GM12878 (cell line): ENCODE measurements at regions not wholly inside any gene's neighbourhood (a gene's known extent, or its start where the extent isn't known, plus 50 kb on each side); places are given as distances from the start of the nearest gene placed in this dataset.

Experiments
- ATAC-seq: fragments of 200-7000 bp; cut with Tn5 transposase; 3 replicates; pipeline ENCODE4 v1.9.1; 2020; ENCODE audit warnings: mild to moderate bottlenecking, moderate library complexity
- BruUV-seq: library from RNA; stranded (reverse); fragments of 400-500 nt; replicated peaks from 2 replicates; lab custom pipeline; 2021; lab: Mats Ljungman, UMichigan
- CTCF ChIA-PET: fragments of 300-600 bp; sonication (Branson Sonifier 250); formaldehyde crosslinking; extraction: SDS; loops from one replicate; lab custom pipeline; 2021; ENCODE audit warnings: inconsistent platforms; lab: Yijun Ruan, JAX
- POLR2A ChIA-PET: fragments of 350-600 bp; formaldehyde crosslinking; extraction: SDS; loops from one replicate; lab custom pipeline; 2021; ENCODE audit warnings: inconsistent platforms; lab: Charles Lee
- RAD21 ChIA-PET: fragments of 300-600 bp; sonication (Branson Sonifier 250); formaldehyde crosslinking; loops from one replicate; lab custom pipeline; 2023; ENCODE audit warnings: antibody characterized with exemption; ENCODE audit not compliant: unreplicated experiment; lab: Charles Lee
- SMC1A ChIA-PET: fragments of 300-600 bp; sonication (Branson Sonifier 250); formaldehyde crosslinking; loops from one replicate; lab custom pipeline; 2023; ENCODE audit not compliant: unreplicated experiment, uncharacterized antibody; lab: Charles Lee
- DNase-seq: peaks from one replicate; pipeline ENCODE4 v3.0.0-alpha.2; 2011; ENCODE audit warnings: low read depth, low spot score
- FAIRE-seq: peaks from 3 replicates; lab custom pipeline; 2011; peaks lifted over from hg19 to GRCh38; lab: Jason Lieb, UNC
- H2AFZ ChIP-seq: 2 replicates; pipeline ENCODE4 v1.6.0; 2011; ENCODE audit warnings: low read depth, low read length, control low read depth; ENCODE audit not compliant: control insufficient read depth
- H3K27ac ChIP-seq: 2 replicates; pipeline ENCODE4 v1.5.1; 2011; ENCODE audit warnings: control low read depth; ENCODE audit not compliant: control insufficient read depth, insufficient read depth
- H3K27me3 ChIP-seq, 2 experiments: replicated peaks in 1 of 2; 2 replicates each; pipeline versions ENCODE4 v1.6.0 to v1.6.1; 2011; ENCODE audit warnings: low read length in 1 of 2; ENCODE audit not compliant: control insufficient read depth in 2 of 2, insufficient read depth in 2 of 2
- H3K36me3 ChIP-seq, 2 experiments: 2 replicates each; pipeline ENCODE4 v1.5.1; 2011; ENCODE audit warnings: low read length in 1 of 2; ENCODE audit not compliant: control insufficient read depth in 2 of 2, insufficient read depth in 2 of 2
- H3K4me1 ChIP-seq: 2 replicates; pipeline ENCODE4 v1.6.1; 2011; ENCODE audit warnings: mild to moderate bottlenecking, low read length, moderate library complexity, mixed read lengths; ENCODE audit not compliant: control insufficient read depth, insufficient read depth
- H3K4me2 ChIP-seq: 2 replicates; pipeline ENCODE4 v1.6.0; 2011; ENCODE audit warnings: control low read depth; ENCODE audit not compliant: control insufficient read depth, insufficient read depth
- H3K4me3 ChIP-seq: fragments of 200-600 bp; sonication (generic); 2 replicates; pipeline ENCODE4 v1.5.1; 2016
- H3K79me2 ChIP-seq: 2 replicates; pipeline ENCODE4 v1.6.0; 2011; ENCODE audit warnings: low read length; ENCODE audit not compliant: control insufficient read depth, insufficient read depth
- H3K9ac ChIP-seq: 2 replicates; pipeline ENCODE4 v1.8.0; 2011; ENCODE audit warnings: low read length, control low read depth, mixed read lengths; ENCODE audit not compliant: control insufficient read depth, insufficient read depth
- H3K9me3 ChIP-seq: replicated peaks from 3 replicates; pipeline ENCODE4 v1.5.1; 2011; ENCODE audit warnings: mild to moderate bottlenecking, low read length; ENCODE audit not compliant: control insufficient read depth, insufficient read depth
- H4K20me1 ChIP-seq: 2 replicates; pipeline ENCODE4 v1.6.0; 2011; ENCODE audit not compliant: control insufficient read depth, insufficient read depth
- CEBPB ChIP-seq, 2 experiments: fragments of 150-350 bp in 1 of 2; IDR thresholded peaks; 2 replicates each; pipeline ENCODE4 v1.6.1; 2012 to 2014; ENCODE audit warnings: low read depth in 2 of 2, low read length in 2 of 2, borderline replicate concordance in 1 of 2, inconsistent platforms in 1 of 2
- ETV6 ChIP-seq, 2 experiments: fragments of 450-650 bp in 1 of 2; IDR thresholded peaks in 1 of 2; conservative IDR thresholded peaks in 1 of 2; 2 replicates each; pipeline ENCODE4 v1.6.1; 2014; ENCODE audit warnings: antibody characterized with exemption in 1 of 2, borderline replicate concordance in 1 of 2, low read depth in 1 of 2, mild to moderate bottlenecking in 1 of 2, moderate library complexity in 1 of 2
- WGBS: methylation state at CpG from one replicate; pipeline ENCODE4 v1.1.6; 2016; ENCODE audit warnings: low lambda C conversion rate; ENCODE audit not compliant: insufficient replicate concordance, insufficient coverage; ENCODE audit errors: missing lambda C conversion rate; 5-methylcytosine and 5-hydroxymethylcytosine counted together
- in situ Hi-C: fragments of 300-500 bp; cut with MboI; formaldehyde crosslinking; loops from 9 replicates; pipeline ENCODE4 v1.14.3; 2018; ENCODE audit warnings: mixed read lengths
- intact Hi-C: fragments of 100-400 bp; cut with micrococcal nuclease; formaldehyde crosslinking; loops from one replicate; pipeline ENCODE4 v1.14.2; 2022; ENCODE audit not compliant: unreplicated experiment
- TF ChIP-seq, protein P1 (sequence below): IDR thresholded peaks from 2 replicates; pipeline ENCODE4 v1.6.1; 2012; ENCODE audit warnings: mild to moderate bottlenecking, low read depth, low read length

GRCh38 chr10:78715435-78715834 is 353.3 kb upstream of the ZMIZ1 start:
- SMC1A ChIA-PET, result interaction anchor here (0.7 kb wide), 1 partner anchor 34 kb away, joined by 3 read pairs; no protein-coding TSS in a partner anchor

More at GRCh38 chr10:78715435-78715834, 353.3 kb upstream of the ZMIZ1 start:
- ChIA-PET POLR2A (no interaction called here), CTCF (interaction anchor here (0.6 kb wide), 1 partner anchor 418 kb away, joined by 3 read pairs; no protein-coding TSS in a partner anchor), RAD21 (no interaction called here)
- intact Hi-C loops, result no loop called here
- Histone ChIP-seq H2AFZ (no peak overlapping the region), H3K4me2 (no peak overlapping the region), H3K9ac (no peak overlapping the region), H3K36me3 (no peaks in the 10 kb centered on the region), H3K27ac (no peak overlapping the region), H3K79me2 (no peaks in the 10 kb centered on the region), H3K27me3 (no peaks in the 10 kb centered on the region; a peak in 1 of 4 replicates), H3K9me3 (no peaks in the 10 kb centered on the region), H3K4me1 (no peaks in the 10 kb centered on the region), H4K20me1 (no peaks in the 10 kb centered on the region), H3K4me3 (no peak overlapping the region)
- in situ Hi-C loops, result no loop called here
- no TSS peak for BruUV-seq
- FAIRE-seq (no peak), DNase-seq (no peak), ATAC-seq (no peak)
- TF ChIP-seq CEBPB (IDR thresholded peaks at IDR 0.05; ENCODE audit: borderline replicate concordance in 1 of 2, low read depth in 2 of 2, low read length in 2 of 2) (no peak), ETV6 (conservative IDR thresholded peaks at IDR 0.05 in 1 of 2, IDR thresholded peaks at IDR 0.05 in 1 of 2; ENCODE audit: borderline replicate concordance in 1 of 2, low read depth in 1 of 2) (no peak)
- TF ChIP-seq, protein P1, sequence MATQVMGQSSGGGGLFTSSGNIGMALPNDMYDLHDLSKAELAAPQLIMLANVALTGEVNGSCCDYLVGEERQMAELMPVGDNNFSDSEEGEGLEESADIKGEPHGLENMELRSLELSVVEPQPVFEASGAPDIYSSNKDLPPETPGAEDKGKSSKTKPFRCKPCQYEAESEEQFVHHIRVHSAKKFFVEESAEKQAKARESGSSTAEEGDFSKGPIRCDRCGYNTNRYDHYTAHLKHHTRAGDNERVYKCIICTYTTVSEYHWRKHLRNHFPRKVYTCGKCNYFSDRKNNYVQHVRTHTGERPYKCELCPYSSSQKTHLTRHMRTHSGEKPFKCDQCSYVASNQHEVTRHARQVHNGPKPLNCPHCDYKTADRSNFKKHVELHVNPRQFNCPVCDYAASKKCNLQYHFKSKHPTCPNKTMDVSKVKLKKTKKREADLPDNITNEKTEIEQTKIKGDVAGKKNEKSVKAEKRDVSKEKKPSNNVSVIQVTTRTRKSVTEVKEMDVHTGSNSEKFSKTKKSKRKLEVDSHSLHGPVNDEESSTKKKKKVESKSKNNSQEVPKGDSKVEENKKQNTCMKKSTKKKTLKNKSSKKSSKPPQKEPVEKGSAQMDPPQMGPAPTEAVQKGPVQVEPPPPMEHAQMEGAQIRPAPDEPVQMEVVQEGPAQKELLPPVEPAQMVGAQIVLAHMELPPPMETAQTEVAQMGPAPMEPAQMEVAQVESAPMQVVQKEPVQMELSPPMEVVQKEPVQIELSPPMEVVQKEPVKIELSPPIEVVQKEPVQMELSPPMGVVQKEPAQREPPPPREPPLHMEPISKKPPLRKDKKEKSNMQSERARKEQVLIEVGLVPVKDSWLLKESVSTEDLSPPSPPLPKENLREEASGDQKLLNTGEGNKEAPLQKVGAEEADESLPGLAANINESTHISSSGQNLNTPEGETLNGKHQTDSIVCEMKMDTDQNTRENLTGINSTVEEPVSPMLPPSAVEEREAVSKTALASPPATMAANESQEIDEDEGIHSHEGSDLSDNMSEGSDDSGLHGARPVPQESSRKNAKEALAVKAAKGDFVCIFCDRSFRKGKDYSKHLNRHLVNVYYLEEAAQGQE, result no peak
- 3% methylated on average over 2 of the region's 2 CpGs for WGBS
